A549 (cell line): ENCODE measurements at regions not wholly inside any gene's neighbourhood (a gene's known extent, or its start where the extent isn't known, plus 50 kb on each side); places are given as distances from the start of the nearest gene placed in this dataset.
"Not testable (repeated sequence)": the region's sequence is repeated elsewhere in the genome, so short reads cannot be mapped to it uniquely, and the experiment has no call there.

Experiments used
- ATAC-seq, 2 experiments: fragments of 200-7000 bp in 1 of 2; fragments of >200 bp in 1 of 2; cut with Nextera tagmentation in 1 of 2; cut with Tn5 transposase in 1 of 2; 3 replicates each; pipeline versions ENCODE4 v1.8.0 to v1.9.1; 2018 to 2020; ENCODE audit warnings: mild to moderate bottlenecking in 1 of 2, moderate library complexity in 1 of 2
- CTCF ChIA-PET: fragments of 300-600 bp; sonication (Branson Sonifier 250); formaldehyde crosslinking; extraction: SDS; loops from one replicate; lab custom pipeline; 2021; ENCODE audit warnings: antibody characterized with exemption, inconsistent platforms; lab: Yijun Ruan, JAX
- POLR2A ChIA-PET: fragments of 350-600 bp; formaldehyde crosslinking; extraction: SDS; loops from one replicate; lab custom pipeline; 2021; ENCODE audit warnings: antibody characterized with exemption, inconsistent platforms; lab: Yijun Ruan, JAX
- DNase-seq, 2 experiments: peaks; one replicate each; pipeline versions ENCODE4 v3.0.0 to v3.0.0-alpha.2; 2011 to 2016; ENCODE audit warnings: low read depth in 1 of 2, low spot score in 1 of 2
- FAIRE-seq: peaks from 2 replicates; lab custom pipeline; 2011; peaks lifted over from hg19 to GRCh38; lab: Jason Lieb, UNC
- H3K27ac ChIP-seq, 2 experiments: fragments of >200 bp; sonication (Bioruptor Twin); formaldehyde crosslinking; 3 replicates each; pipeline ENCODE4 v1.5.1; 2016 to 2017
- H3K4me1 ChIP-seq: fragments of >200 bp; sonication (Bioruptor Twin); formaldehyde crosslinking; 3 replicates; pipeline ENCODE4 v1.6.1; 2016
- H3K4me2 ChIP-seq: fragments of >200 bp; sonication (Bioruptor Twin); formaldehyde crosslinking; 3 replicates; pipeline ENCODE4 v1.6.1; 2016
- H3K4me3 ChIP-seq: fragments of >200 bp; sonication (Bioruptor Twin); formaldehyde crosslinking; 3 replicates; pipeline ENCODE4 v1.5.1; 2016
- H3K9me3 ChIP-seq: fragments of >200 bp; sonication (Bioruptor Twin); formaldehyde crosslinking; 3 replicates; pipeline ENCODE4 v1.6.1; 2016
- CBX8 ChIP-seq: fragments of 200-600 bp; sonication (generic); IDR thresholded peaks from 2 replicates; pipeline ENCODE4 v1.6.1; 2016
- CHD4 ChIP-seq: fragments of 200-600 bp; sonication (generic); IDR thresholded peaks from 2 replicates; pipeline ENCODE4 v1.6.1; 2016; ENCODE audit warnings: antibody characterized with exemption, mild to moderate bottlenecking, borderline replicate concordance
- EHF ChIP-seq: fragments of 250-450 bp; sonication (Bioruptor Pico); IDR thresholded peaks from 2 replicates; pipeline ENCODE4 v1.5.0; 2020; ENCODE audit warnings: mild to moderate bottlenecking
- FOSL2 ChIP-seq, 2 experiments: fragments of 450-650 bp in 1 of 2; fragments of >200 bp in 1 of 2; sonication (Bioruptor Twin) in 1 of 2; formaldehyde crosslinking; IDR thresholded peaks; 2 replicates each; pipeline versions ENCODE4 v1.5.0 to v1.6.1; 2016 to 2020; ENCODE audit warnings: mild to moderate bottlenecking in 1 of 2, moderate library complexity in 1 of 2
- HOXB5 ChIP-seq: fragments of 250-450 bp; sonication (Bioruptor Pico); IDR thresholded peaks from 2 replicates; pipeline ENCODE4 v1.5.0; 2020; ENCODE audit warnings: mild to moderate bottlenecking, moderate library complexity
- JUN ChIP-seq, 2 experiments: fragments of >200 bp; sonication (Bioruptor Twin); formaldehyde crosslinking; IDR thresholded peaks; 2 replicates in 1 of 2; 3 replicates in 1 of 2; pipeline ENCODE4 v1.6.1; 2016 to 2017
- KDM1A ChIP-seq: fragments of 200-600 bp; sonication (generic); IDR thresholded peaks from 2 replicates; pipeline ENCODE4 v1.6.1; 2016; ENCODE audit warnings: low read depth, mild to moderate bottlenecking
- MAFK ChIP-seq: fragments of 450-650 bp; IDR thresholded peaks from 2 replicates; pipeline ENCODE4 v1.6.1; 2014; ENCODE audit not compliant: partially characterized antibody
- MYC ChIP-seq: IDR thresholded peaks from 2 replicates; pipeline ENCODE4 v1.6.1; 2012; ENCODE audit warnings: mild to moderate bottlenecking, inconsistent platforms, low read length, improper control_type of control experiment, borderline replicate concordance
- NPAS2 ChIP-seq: fragments of 250-450 bp; sonication (Bioruptor Pico); IDR thresholded peaks from 2 replicates; pipeline ENCODE4 v1.8.0; 2022; ENCODE audit warnings: mild to moderate bottlenecking, moderate library complexity, borderline replicate concordance
- PHF8 ChIP-seq: fragments of 200-600 bp; sonication (generic); IDR thresholded peaks from 2 replicates; pipeline ENCODE4 v1.6.1; 2016; ENCODE audit warnings: low read depth, mild to moderate bottlenecking, antibody characterized with exemption, moderate library complexity, borderline replicate concordance
- POLR2A ChIP-seq: IDR thresholded peaks from 2 replicates; pipeline ENCODE4 v1.6.1; 2012; ENCODE audit warnings: mild to moderate bottlenecking, low read length
- RAD21 ChIP-seq, 2 experiments: fragments of >200 bp in 1 of 2; sonication (Bioruptor Twin) in 1 of 2; formaldehyde crosslinking in 1 of 2; IDR thresholded peaks in 1 of 2; conservative IDR thresholded peaks in 1 of 2; 2 replicates in 1 of 2; 3 replicates in 1 of 2; pipeline ENCODE4 v1.6.1; 2012 to 2018; ENCODE audit warnings: inconsistent platforms in 1 of 2
- RARB ChIP-seq: fragments of 250-450 bp; sonication (Bioruptor Pico); IDR thresholded peaks from 2 replicates; pipeline ENCODE4 v1.8.0; 2021; ENCODE audit warnings: mild to moderate bottlenecking, moderate library complexity
- RFX5 ChIP-seq: fragments of 450-650 bp; IDR thresholded peaks from 2 replicates; pipeline ENCODE4 v1.7.1; 2014; ENCODE audit warnings: antibody characterized with exemption, mild to moderate bottlenecking, moderate library complexity
- SMC3 ChIP-seq: fragments of >200 bp; sonication (Bioruptor Twin); formaldehyde crosslinking; IDR thresholded peaks from 3 replicates; pipeline ENCODE4 v1.6.1; 2018; ENCODE audit warnings: inconsistent platforms
- SREBF2 ChIP-seq: fragments of 450-650 bp; IDR thresholded peaks from 2 replicates; pipeline ENCODE4 v1.6.1; 2014; ENCODE audit warnings: mild to moderate bottlenecking, moderate library complexity
- TP53 ChIP-seq: fragments of 250-450 bp; sonication (Bioruptor Pico); IDR thresholded peaks from 2 replicates; pipeline ENCODE4 v1.5.0; 2021; ENCODE audit warnings: mild to moderate bottlenecking, moderate library complexity
- ZC3H11A ChIP-seq: fragments of 450-650 bp; IDR thresholded peaks from 2 replicates; pipeline ENCODE4 v1.6.1; 2014; ENCODE audit warnings: antibody characterized with exemption, mild to moderate bottlenecking
- WGBS: methylation state at CpG from one replicate; pipeline ENCODE4 v1.1.6; 2017; ENCODE audit errors: missing lambda C conversion rate; 5-methylcytosine and 5-hydroxymethylcytosine counted together
- TF ChIP-seq, protein P1 (sequence below): IDR thresholded peaks from 2 replicates; pipeline ENCODE4 v1.6.1; 2012
- TF ChIP-seq, protein P2 (sequence below): fragments of >200 bp; sonication (Bioruptor Twin); formaldehyde crosslinking; IDR thresholded peaks from 2 replicates; pipeline ENCODE4 v1.6.1; 2016
- TF ChIP-seq, protein P3 (sequence below): fragments of 200-600 bp; sonication (generic); IDR thresholded peaks from 2 replicates; pipeline ENCODE4 v1.6.1; 2016; ENCODE audit warnings: antibody characterized with exemption, mild to moderate bottlenecking, moderate library complexity
- TF ChIP-seq, protein P4 (sequence below): fragments of 250-450 bp; sonication (Bioruptor Pico); IDR thresholded peaks from 2 replicates; pipeline ENCODE4 v1.5.0; 2021; ENCODE audit warnings: mild to moderate bottlenecking, moderate library complexity, borderline replicate concordance

DNA sequence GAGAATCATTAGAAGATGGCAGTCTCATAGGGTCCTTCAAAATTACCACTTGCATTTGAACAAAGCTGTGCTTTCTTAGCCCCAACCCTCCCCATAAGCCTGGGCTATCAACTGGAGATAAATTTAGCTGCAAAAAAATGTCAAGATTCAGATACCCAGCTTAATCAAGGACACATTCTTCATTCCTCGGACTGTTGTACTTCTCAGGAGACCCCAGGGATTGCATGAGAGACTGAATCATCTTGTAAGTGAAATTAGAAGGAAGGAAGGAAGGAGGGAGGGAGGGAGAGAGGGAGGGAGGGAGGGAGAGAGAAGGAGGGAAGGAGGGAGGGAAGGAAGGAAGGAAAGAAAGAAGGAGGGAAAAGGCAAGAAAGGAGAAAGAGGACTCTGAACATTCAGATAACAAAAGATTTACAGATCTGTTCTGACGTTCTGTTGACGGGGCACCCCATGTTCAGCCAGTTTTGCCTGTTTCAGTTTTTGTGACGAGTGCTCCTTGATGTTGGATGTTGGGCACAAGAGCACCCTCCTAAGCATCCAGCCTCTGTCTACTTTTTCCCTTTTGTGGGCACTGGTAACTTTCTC is 498.7 kb downstream of the PREX1 start:
- ATAC-seq (no peak), DNase-seq (no peak)
- ChIA-PET CTCF (interaction anchor here (1.0 to 1.5 kb wide), 4 partner anchors 7 to 543 kb away, joined by 3 to 6 read pairs (median 4); partner anchors contain the start of gene SULF2), POLR2A (no interaction called here)
- Histone ChIP-seq H3K4me3 (no peak overlapping the region), H3K27ac (peak overlapping the region in 1 of 2 experiments; percentile 66; a peak in 3 of 6 replicates), H3K4me2 (no peak overlapping the region), H3K9me3 (no peaks in the 10 kb centered on the region)
- WGBS: 75% methylated on average over 4 of the region's 4 CpGs
- TF ChIP-seq MYC: no peak
- TF ChIP-seq, all 56 proteins: peak for 0
- H3K4me1 ChIP-seq: peaks cover 43% of the 10 kb centered on the region
- no peak for FAIRE-seq

DNA sequence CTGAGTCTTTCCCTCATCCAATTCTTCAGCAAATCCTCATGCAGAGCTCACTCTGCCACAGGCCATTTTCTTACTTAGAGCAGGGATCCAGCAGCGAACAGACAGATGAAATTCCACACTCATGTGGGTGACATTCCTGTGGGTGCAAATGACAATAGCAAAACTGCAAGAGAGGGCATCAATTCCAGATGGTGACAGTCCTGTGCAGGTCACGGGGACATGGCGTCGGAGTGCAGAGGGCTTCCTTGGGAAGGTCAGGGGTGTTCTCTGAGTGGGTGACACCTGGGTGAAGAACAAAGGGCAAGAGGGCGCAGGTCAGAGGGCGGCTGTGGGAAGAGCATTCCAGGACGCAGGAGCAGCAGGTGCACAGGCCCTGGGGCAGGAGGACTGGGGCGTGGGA is 500.0 kb downstream of the PREX1 start:
- POLR2A ChIA-PET, ATAC-seq, H3K27ac ChIP-seq, H3K4me3 ChIP-seq, FAIRE-seq, H3K9me3 ChIP-seq, DNase-seq, H3K4me2 ChIP-seq: not testable (repeated sequence)
- peaks cover 33% of the 10 kb centered on the region for H3K4me1 ChIP-seq
- CTCF ChIA-PET: interaction anchor here (0.7 kb wide), 1 partner anchor 404 kb away, joined by 3 read pairs; no protein-coding TSS in a partner anchor
- WGBS: 74% methylated on average over 8 of the region's 8 CpGs

DNA sequence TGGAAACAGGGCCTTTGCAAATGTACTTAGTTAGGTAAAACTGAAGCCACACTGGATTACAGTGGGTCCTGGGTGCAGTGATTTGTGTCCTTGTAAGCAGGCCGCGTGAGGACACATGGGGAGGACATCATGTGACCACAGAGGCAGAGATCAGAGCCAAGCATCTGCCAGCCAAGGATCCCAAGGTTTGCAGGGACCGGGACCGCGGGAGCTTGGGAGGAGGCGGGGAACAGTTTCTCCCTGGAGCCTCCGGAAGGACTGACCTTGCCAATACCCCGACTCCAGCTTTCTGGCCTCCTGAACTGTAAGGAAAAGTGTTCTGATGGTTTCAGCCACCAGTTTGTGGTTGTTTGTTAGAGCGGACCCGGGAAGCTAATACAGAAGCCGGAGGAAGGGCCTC is 500.9 kb downstream of the PREX1 start:
- H3K9me3 ChIP-seq: no peaks in the 10 kb centered on the region
- peaks cover 24% of the 10 kb centered on the region for H3K4me1 ChIP-seq
- H3K27ac ChIP-seq: no peak overlapping the region
- no peak overlapping the region for H3K4me3 ChIP-seq
- CTCF ChIA-PET: interaction anchor here (1.0 to 1.1 kb wide), 2 partner anchors 31 to 294 kb away, joined by 3 read pairs; no protein-coding TSS in a partner anchor
- TF ChIP-seq, protein P1, sequence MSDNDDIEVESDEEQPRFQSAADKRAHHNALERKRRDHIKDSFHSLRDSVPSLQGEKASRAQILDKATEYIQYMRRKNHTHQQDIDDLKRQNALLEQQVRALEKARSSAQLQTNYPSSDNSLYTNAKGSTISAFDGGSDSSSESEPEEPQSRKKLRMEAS: no peak
- no peak for TF ChIP-seq POLR2A
- no peak for TF ChIP-seq TP53 (CRISPR knock-in tag)
- no peak for TF ChIP-seq JUN (IDR thresholded peaks at IDR 0.05)
- TF ChIP-seq, protein P2, sequence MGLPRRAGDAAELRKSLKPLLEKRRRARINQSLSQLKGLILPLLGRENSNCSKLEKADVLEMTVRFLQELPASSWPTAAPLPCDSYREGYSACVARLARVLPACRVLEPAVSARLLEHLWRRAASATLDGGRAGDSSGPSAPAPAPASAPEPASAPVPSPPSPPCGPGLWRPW: no peak
- TF ChIP-seq PHF8: no peak
- no peak for TF ChIP-seq MAFK
- TF ChIP-seq RAD21 (conservative IDR thresholded peaks at IDR 0.05 in 1 of 2, IDR thresholded peaks at IDR 0.05 in 1 of 2): no peak
- TF ChIP-seq, protein P3, sequence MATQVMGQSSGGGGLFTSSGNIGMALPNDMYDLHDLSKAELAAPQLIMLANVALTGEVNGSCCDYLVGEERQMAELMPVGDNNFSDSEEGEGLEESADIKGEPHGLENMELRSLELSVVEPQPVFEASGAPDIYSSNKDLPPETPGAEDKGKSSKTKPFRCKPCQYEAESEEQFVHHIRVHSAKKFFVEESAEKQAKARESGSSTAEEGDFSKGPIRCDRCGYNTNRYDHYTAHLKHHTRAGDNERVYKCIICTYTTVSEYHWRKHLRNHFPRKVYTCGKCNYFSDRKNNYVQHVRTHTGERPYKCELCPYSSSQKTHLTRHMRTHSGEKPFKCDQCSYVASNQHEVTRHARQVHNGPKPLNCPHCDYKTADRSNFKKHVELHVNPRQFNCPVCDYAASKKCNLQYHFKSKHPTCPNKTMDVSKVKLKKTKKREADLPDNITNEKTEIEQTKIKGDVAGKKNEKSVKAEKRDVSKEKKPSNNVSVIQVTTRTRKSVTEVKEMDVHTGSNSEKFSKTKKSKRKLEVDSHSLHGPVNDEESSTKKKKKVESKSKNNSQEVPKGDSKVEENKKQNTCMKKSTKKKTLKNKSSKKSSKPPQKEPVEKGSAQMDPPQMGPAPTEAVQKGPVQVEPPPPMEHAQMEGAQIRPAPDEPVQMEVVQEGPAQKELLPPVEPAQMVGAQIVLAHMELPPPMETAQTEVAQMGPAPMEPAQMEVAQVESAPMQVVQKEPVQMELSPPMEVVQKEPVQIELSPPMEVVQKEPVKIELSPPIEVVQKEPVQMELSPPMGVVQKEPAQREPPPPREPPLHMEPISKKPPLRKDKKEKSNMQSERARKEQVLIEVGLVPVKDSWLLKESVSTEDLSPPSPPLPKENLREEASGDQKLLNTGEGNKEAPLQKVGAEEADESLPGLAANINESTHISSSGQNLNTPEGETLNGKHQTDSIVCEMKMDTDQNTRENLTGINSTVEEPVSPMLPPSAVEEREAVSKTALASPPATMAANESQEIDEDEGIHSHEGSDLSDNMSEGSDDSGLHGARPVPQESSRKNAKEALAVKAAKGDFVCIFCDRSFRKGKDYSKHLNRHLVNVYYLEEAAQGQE: no peak
- TF ChIP-seq SMC3: no peak
- TF ChIP-seq FOSL2 (IDR thresholded peaks at IDR 0.05): no peak
- TF ChIP-seq FOSL2 (CRISPR knock-in tag; IDR thresholded peaks at IDR 0.05): no peak
- TF ChIP-seq, all 56 proteins: peak for 0
- ATAC-seq (no peak), FAIRE-seq (no peak), DNase-seq (no peak)
- H3K4me2 ChIP-seq: no peak overlapping the region
- POLR2A ChIA-PET: no interaction called here
- 78% methylated on average over 11 of the region's 11 CpGs for WGBS

DNA sequence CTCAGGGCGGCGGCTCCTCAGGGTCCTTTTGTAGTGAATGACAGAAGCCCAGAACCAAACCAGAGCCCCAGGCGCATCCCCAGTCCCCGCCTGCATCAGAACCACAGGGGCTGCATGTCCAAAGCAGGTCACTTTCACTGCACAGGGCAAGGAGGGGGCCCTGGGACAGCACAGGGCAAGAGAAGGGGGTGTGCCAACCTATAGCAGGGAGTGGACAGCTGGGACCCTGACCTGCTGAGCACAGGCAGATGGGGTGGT is 501.4 kb downstream of the PREX1 start:
- ChIA-PET POLR2A (no interaction called here), CTCF (interaction anchor here (1.0 to 1.1 kb wide), 2 partner anchors 30 to 294 kb away, joined by 3 read pairs; no protein-coding TSS in a partner anchor)
- WGBS: no CpG with 5 or more reads among the region's 4 CpGs
- Histone ChIP-seq H3K9me3 (no peaks in the 10 kb centered on the region), H3K4me1 (peaks cover 18% of the 10 kb centered on the region), H3K27ac (no peak overlapping the region), H3K4me2 (no peak overlapping the region), H3K4me3 (no peak overlapping the region)
- ATAC-seq (no peak), DNase-seq (no peak), FAIRE-seq (no peak)
- TF ChIP-seq SREBF2 (no peak), RFX5 (no peak), NPAS2 (CRISPR knock-in tag) (no peak), CBX8 (no peak), HOXB5 (CRISPR knock-in tag) (no peak), CHD4 (no peak), RARB (CRISPR knock-in tag) (no peak), RAD21 (conservative IDR thresholded peaks at IDR 0.05 in 1 of 2, IDR thresholded peaks at IDR 0.05 in 1 of 2) (no peak), KDM1A (no peak), ZC3H11A (no peak), EHF (CRISPR knock-in tag) (no peak)
- TF ChIP-seq, protein P4, sequence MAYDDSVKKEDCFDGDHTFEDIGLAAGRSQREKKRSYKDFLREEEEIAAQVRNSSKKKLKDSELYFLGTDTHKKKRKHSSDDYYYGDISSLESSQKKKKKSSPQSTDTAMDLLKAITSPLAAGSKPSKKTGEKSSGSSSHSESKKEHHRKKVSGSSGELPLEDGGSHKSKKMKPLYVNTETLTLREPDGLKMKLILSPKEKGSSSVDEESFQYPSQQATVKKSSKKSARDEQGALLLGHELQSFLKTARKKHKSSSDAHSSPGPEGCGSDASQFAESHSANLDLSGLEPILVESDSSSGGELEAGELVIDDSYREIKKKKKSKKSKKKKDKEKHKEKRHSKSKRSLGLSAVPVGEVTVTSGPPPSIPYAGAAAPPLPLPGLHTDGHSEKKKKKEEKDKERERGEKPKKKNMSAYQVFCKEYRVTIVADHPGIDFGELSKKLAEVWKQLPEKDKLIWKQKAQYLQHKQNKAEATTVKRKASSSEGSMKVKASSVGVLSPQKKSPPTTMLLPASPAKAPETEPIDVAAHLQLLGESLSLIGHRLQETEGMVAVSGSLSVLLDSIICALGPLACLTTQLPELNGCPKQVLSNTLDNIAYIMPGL: no peak
- TF ChIP-seq, protein P2: no peak
